ENCODE measurements at regions not wholly inside any gene's neighbourhood (a gene's known extent, or its start where the extent isn't known, plus 50 kb on each side); places are given as distances from the start of the nearest gene placed in this dataset.

DNA sequence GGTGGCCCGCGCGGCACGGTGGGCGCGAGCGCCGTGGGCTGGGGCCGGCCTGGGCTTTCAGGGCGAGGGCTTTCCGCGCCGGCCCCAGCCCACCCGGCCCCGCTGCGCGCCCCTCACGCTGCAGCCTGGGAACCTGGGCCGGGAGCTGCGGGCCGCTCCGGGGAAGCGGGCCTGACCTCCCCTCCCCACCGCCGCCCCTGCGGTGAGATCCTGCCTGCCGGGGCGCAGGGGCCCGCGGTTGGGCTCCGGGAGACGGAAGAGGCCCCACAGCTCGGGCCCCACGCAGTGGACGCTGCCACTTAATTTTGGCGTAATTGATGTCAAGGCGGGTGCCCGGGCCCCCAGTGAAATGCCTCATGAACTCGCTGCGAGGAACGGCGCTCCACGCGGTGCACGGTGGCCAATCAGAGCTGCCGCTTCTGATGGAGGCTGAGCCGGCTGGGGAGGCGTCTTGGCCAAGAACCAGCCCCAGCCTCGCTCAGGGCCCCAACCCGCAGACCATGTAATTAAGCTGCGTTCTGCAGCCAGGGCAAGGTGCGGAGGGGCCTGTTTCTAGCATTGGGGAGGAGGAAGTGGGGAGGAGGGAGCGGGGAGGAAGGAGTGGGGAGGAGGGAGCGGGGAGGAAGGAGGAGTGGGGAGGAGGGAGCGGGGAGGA, 96.1 kb upstream of the BHLHE23 start:
- ATAC-seq, result no peak
- intact Hi-C loops (cut with DNase I), result no loop called here
- Histone ChIP-seq H3K4me3 (peak overlapping the region; percentile 33 to 65 (median 44)), H3K36me3 (no peaks in the 10 kb centered on the region), H3K27me3 (no peaks in the 10 kb centered on the region), H3K9me3 (no peaks in the 10 kb centered on the region), H3K27ac (no peak overlapping the region), H3K4me1 (no peaks in the 10 kb centered on the region)
- TF ChIP-seq, protein P1, sequence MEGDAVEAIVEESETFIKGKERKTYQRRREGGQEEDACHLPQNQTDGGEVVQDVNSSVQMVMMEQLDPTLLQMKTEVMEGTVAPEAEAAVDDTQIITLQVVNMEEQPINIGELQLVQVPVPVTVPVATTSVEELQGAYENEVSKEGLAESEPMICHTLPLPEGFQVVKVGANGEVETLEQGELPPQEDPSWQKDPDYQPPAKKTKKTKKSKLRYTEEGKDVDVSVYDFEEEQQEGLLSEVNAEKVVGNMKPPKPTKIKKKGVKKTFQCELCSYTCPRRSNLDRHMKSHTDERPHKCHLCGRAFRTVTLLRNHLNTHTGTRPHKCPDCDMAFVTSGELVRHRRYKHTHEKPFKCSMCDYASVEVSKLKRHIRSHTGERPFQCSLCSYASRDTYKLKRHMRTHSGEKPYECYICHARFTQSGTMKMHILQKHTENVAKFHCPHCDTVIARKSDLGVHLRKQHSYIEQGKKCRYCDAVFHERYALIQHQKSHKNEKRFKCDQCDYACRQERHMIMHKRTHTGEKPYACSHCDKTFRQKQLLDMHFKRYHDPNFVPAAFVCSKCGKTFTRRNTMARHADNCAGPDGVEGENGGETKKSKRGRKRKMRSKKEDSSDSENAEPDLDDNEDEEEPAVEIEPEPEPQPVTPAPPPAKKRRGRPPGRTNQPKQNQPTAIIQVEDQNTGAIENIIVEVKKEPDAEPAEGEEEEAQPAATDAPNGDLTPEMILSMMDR (IDR thresholded peaks at IDR 0.05), result no peak
- no peak for FAIRE-seq
- WGBS, 2 donors, result 7% methylated on average over 51 to 55 of the region's 55 CpGs
- peak in 2 of 6 donors; percentile 58 to 66 for DNase-seq

- peak; percentile 56 to 75 (median 73) for ATAC-seq
- TF ChIP-seq, protein P1 (IDR thresholded peaks at IDR 0.05), result no peak
- no peaks in the 10 kb centered on the region for H3K36me3 ChIP-seq
- H3K9me3 ChIP-seq, result no peaks in the 10 kb centered on the region
- DNase-seq, result peak in 2 of 6 donors; percentile 59 to 71
- 0 to 1% methylated on average over 92 to 100 of the region's 100 CpGs for WGBS, 2 donors
- no peaks in the 10 kb centered on the region for H3K4me1 ChIP-seq
- H3K4me3 ChIP-seq, result peak overlapping the region; percentile 33 to 65 (median 44)
- no peak for FAIRE-seq
- H3K27me3 ChIP-seq, result no peaks in the 10 kb centered on the region
- no peak overlapping the region for H3K27ac ChIP-seq
- intact Hi-C loops (cut with DNase I), result no loop called here
Observed at GRCh38 chr20:63101781-63102720, 95.3 kb upstream of the BHLHE23 start.

- FAIRE-seq (no peak), ATAC-seq (no peak), DNase-seq (peak in 2 of 6 donors; percentile 39 to 49)
- no peak overlapping the region for H3K4me3 ChIP-seq
- H3K9me3 ChIP-seq, result no peaks in the 10 kb centered on the region
- no peak overlapping the region for H3K27ac ChIP-seq
- H3K4me1 ChIP-seq, result no peaks in the 10 kb centered on the region
- WGBS, 2 donors, result 52 to 53% methylated on average over 13 to 15 of the region's 15 CpGs
- no peaks in the 10 kb centered on the region for H3K27me3 ChIP-seq
- TF ChIP-seq, protein P1 (IDR thresholded peaks at IDR 0.05), result no peak
- intact Hi-C loops (cut with DNase I), result no loop called here
- no peaks in the 10 kb centered on the region for H3K36me3 ChIP-seq
Observed at GRCh38 chr20:63100926-63101699, 94.3 kb upstream of the BHLHE23 start.

DNA sequence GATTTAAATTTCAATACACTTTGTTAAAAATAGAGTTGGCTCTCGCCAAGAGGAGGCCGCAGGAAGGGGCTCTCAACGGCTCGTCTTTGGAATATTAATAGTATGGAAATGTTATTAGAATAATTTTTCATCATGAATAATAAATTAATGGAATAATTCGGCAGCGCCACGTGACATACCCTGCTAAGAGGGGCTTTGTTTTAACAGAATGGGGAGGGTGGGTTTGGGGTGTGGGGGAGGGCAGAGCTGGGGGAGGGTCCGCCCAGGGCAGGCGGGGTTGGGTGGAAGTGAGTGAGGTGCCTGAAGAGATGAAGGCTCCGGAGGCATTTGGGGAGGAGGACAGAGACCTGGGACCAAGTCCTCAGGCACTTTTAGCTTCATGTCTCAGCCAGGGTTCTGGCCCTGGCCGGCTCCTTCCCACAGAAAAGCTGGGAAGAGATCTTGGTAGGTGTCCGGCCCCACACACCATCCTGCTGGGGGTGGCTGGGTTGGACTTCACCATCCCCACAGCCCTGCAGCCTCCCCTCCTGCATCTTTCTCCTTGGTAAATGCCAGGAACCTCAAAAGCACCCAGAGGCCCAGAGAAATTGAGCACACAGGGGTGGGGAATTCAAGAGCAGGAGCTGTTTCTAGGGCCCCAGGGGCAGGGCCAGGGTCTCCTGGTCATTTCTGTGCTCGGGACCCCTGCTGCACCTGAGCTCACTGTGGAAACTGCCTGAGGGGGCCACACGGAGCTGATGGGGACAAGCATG, 93.6 kb upstream of the BHLHE23 start:
- peak in 2 of 6 donors; percentile 15 to 27 for DNase-seq
- no peaks in the 10 kb centered on the region for H3K27me3 ChIP-seq
- intact Hi-C loops (cut with DNase I), result no loop called here
- no peak for FAIRE-seq
- no peak overlapping the region for H3K27ac ChIP-seq
- no peak for ATAC-seq
- no peaks in the 10 kb centered on the region for H3K9me3 ChIP-seq
- WGBS, 2 donors, result 24 to 38% methylated on average over 14 of the region's 14 CpGs
- H3K4me3 ChIP-seq, result no peak overlapping the region
- H3K4me1 ChIP-seq, result no peaks in the 10 kb centered on the region
- no peaks in the 10 kb centered on the region for H3K36me3 ChIP-seq
- TF ChIP-seq, protein P1 (IDR thresholded peaks at IDR 0.05), result no peak

All from pancreas (tissue), 10 donors.